Esophagus muscularis mucosa (tissue), 3 donors: ENCODE measurements at regions not wholly inside any gene's neighbourhood (a gene's known extent, or its start where the extent isn't known, plus 50 kb on each side); places are given as distances from the start of the nearest gene placed in this dataset.

ENCODE experiments used
- CTCF ChIP-seq, 3 experiments: fragments of 200-600 bp in 2 of 3; fragments of 450-650 bp in 1 of 3; sonication (generic) in 2 of 3; IDR thresholded peaks; one replicate each; pipeline ENCODE4 v1.5.1; 2017 to 2019; ENCODE audit warnings: antibody characterized with exemption in 3 of 3, mild to moderate bottlenecking in 2 of 3, moderate library complexity in 1 of 3
- POLR2A ChIP-seq: fragments of 450-650 bp; IDR thresholded peaks from one replicate; pipeline ENCODE4 v1.6.1; 2017; ENCODE audit warnings: antibody characterized with exemption, moderate library complexity, mild to moderate bottlenecking, low read depth

GRCh38 chrX:134180601-134181274 lies 56.2 kb upstream of the CCDC160 start:
- TF ChIP-seq CTCF (IDR thresholded peaks at IDR 0.05) (no peak), POLR2A (no peak)
